Neural cell (in vitro differentiated cells): ENCODE measurements at regions not wholly inside any gene's neighbourhood (a gene's known extent, or its start where the extent isn't known, plus 50 kb on each side); places are given as distances from the start of the nearest gene placed in this dataset.

Source experiments
- H2AFZ ChIP-seq: fragments of 200-600, 300-800 bp; sonication (generic), shearing (Covaris generic); 2 replicates; pipeline ENCODE4 v1.6.0; 2014; ENCODE audit warnings: low read depth, mild to moderate bottlenecking, antibody characterized with exemption, low read length, moderate library complexity
- H3F3A ChIP-seq: fragments of 200-600 bp; shearing (Covaris generic); 2 replicates; pipeline ENCODE4 v1.6.1; 2016; ENCODE audit warnings: mild to moderate bottlenecking, moderate library complexity, mixed read lengths, antibody characterized with exemption, low read length; ENCODE audit not compliant: insufficient read depth, poor library complexity, severe bottlenecking
- H3K27ac ChIP-seq: fragments of 200-600, 300-800 bp; sonication (generic), shearing (Covaris generic); 2 replicates; pipeline ENCODE4 v1.5.1; 2014; ENCODE audit warnings: mild to moderate bottlenecking, low read length, moderate library complexity
- H3K27me3 ChIP-seq: fragments of 300-800, 200-600 bp; sonication (generic), shearing (Covaris generic); 2 replicates; pipeline ENCODE4 v1.6.0; 2014; ENCODE audit warnings: mild to moderate bottlenecking, low read depth, low read length, moderate library complexity; ENCODE audit not compliant: insufficient read depth
- H3K36me3 ChIP-seq: fragments of 300-800, 200-600 bp; sonication (generic), shearing (Covaris generic); 2 replicates; pipeline ENCODE4 v1.5.1; 2014; ENCODE audit warnings: mild to moderate bottlenecking, antibody characterized with exemption, low read length, moderate library complexity; ENCODE audit not compliant: insufficient read depth
- H3K4me2 ChIP-seq: fragments of 300-800, 200-600 bp; sonication (generic), shearing (Covaris generic); 2 replicates; pipeline ENCODE4 v1.6.0; 2014; ENCODE audit warnings: mild to moderate bottlenecking, low read length
- H3K4me3 ChIP-seq: fragments of 300-800, 200-600 bp; sonication (generic), shearing (Covaris generic); 2 replicates; pipeline ENCODE4 v1.5.1; 2014; ENCODE audit warnings: mild to moderate bottlenecking, low read length, moderate library complexity
- H3K79me2 ChIP-seq: fragments of 200-600 bp; shearing (Covaris generic); replicated peaks from 2 replicates; pipeline ENCODE4 v1.6.0; 2014; ENCODE audit warnings: mild to moderate bottlenecking, low read length, moderate library complexity; ENCODE audit not compliant: insufficient read depth
- H3K9ac ChIP-seq: fragments of 300-800, 200-600 bp; sonication (generic), shearing (Covaris generic); 2 replicates; pipeline ENCODE4 v1.6.1; 2016; ENCODE audit warnings: mild to moderate bottlenecking, low read length, mixed read lengths
- H3K9me2 ChIP-seq: fragments of 200-600 bp; shearing (Covaris generic); 2 replicates; pipeline ENCODE4 v1.6.1; 2016; ENCODE audit warnings: mild to moderate bottlenecking, low read length, mixed read lengths; ENCODE audit not compliant: insufficient read depth
- H3K9me3 ChIP-seq: fragments of 200-600, 300-800 bp; sonication (generic), shearing (Covaris generic); 2 replicates; pipeline ENCODE4 v1.6.1; 2016; ENCODE audit warnings: mild to moderate bottlenecking, mixed run types, low read length, moderate library complexity, mixed read lengths
- H4K20me1 ChIP-seq: fragments of 200-600 bp; shearing (Covaris generic); 2 replicates; pipeline ENCODE4 v1.6.1; 2016; ENCODE audit warnings: mild to moderate bottlenecking, mixed run types; ENCODE audit not compliant: insufficient read depth
- CTCF ChIP-seq: fragments of 450-650 bp; IDR thresholded peaks from 2 replicates; pipeline ENCODE4 v1.5.1; 2014; ENCODE audit warnings: antibody characterized with exemption, mild to moderate bottlenecking, moderate library complexity; ENCODE audit not compliant: poor library complexity, severe bottlenecking
- EP300 ChIP-seq: fragments of 450-650 bp; conservative IDR thresholded peaks from 2 replicates; pipeline ENCODE4 v1.6.1; 2014; ENCODE audit warnings: antibody characterized with exemption, mild to moderate bottlenecking, moderate library complexity; ENCODE audit not compliant: poor library complexity, severe bottlenecking
- EZH2 ChIP-seq: fragments of 200-600, 300-800 bp; shearing (Covaris generic), sonication (generic); IDR thresholded peaks from 2 replicates; pipeline ENCODE4 v1.6.1; 2014; ENCODE audit warnings: antibody characterized with exemption, low read length, borderline replicate concordance, mild to moderate bottlenecking; ENCODE audit not compliant: insufficient read depth, poor library complexity, severe bottlenecking
- MXI1 ChIP-seq: fragments of 450-650 bp; conservative IDR thresholded peaks from 2 replicates; pipeline ENCODE4 v1.6.1; 2014; ENCODE audit warnings: antibody characterized with exemption, mild to moderate bottlenecking; ENCODE audit not compliant: poor library complexity, severe bottlenecking
- POLR2AphosphoS5 ChIP-seq: IDR thresholded peaks from 2 replicates; pipeline ENCODE4 v1.6.1; 2012
- RAD21 ChIP-seq: fragments of 450-650 bp; conservative IDR thresholded peaks from 2 replicates; pipeline ENCODE4 v1.6.1; 2014; ENCODE audit warnings: antibody characterized with exemption, mild to moderate bottlenecking, moderate library complexity
- SMC3 ChIP-seq: fragments of 450-650 bp; conservative IDR thresholded peaks from 2 replicates; pipeline ENCODE4 v1.6.1; 2014; ENCODE audit warnings: antibody characterized with exemption, mild to moderate bottlenecking, moderate library complexity; ENCODE audit not compliant: poor library complexity
- TAF1 ChIP-seq: IDR thresholded peaks from 2 replicates; pipeline ENCODE4 v1.6.1; 2012; ENCODE audit warnings: low read depth
- TF ChIP-seq, protein P1 (sequence below): IDR thresholded peaks from 2 replicates; pipeline ENCODE4 v1.6.1; 2012; ENCODE audit warnings: borderline replicate concordance

DNA sequence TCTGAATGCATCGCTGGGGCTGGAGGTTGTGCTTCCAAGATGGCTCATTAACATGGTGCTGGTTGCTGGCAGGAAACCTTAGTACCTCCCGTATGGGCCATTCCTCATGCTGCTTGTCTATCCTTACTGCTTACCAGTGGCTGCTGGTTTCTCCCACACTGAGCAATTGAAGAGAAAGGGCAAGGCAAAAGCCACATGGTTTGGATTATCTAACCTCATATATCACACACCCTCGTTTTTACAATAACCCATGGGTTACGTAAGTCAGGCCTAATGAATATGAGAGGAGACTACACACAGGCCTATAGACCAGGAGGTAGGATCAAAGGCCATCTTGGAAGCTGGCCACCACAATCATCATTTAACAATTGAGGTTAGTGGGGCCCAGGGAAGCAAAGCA, 141.8 kb upstream of the EDNRA start:
- no peak overlapping the region for H3K9ac ChIP-seq

DNA sequence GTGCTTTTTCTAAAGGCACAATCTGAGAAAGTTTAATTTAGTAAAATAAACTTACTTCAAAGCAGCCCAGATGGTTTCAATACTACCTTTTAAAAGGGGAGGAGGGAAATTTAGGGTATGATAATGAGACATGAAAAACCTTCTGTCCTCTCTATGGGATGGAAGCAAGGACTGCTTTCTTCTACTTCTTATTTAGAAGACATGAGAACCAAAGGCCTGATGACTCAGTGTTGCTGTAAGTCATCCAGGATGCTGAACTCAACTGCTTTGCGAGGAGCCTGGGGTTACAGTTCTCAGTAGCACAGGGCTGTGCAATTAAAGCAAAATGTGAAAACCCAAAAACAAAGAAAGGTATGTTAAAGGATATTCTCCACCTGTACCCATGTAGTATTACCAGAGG, 140.8 kb upstream of the EDNRA start:
- Histone ChIP-seq H3K9me2 (no peaks in the 10 kb centered on the region), H3K27ac (no peak overlapping the region), H4K20me1 (no peaks in the 10 kb centered on the region), H2AFZ (no peak overlapping the region), H3K9ac (no peak overlapping the region), H3F3A (no peaks in the 10 kb centered on the region), H3K4me3 (no peak overlapping the region), H3K36me3 (no peaks in the 10 kb centered on the region), H3K27me3 (no peaks in the 10 kb centered on the region), H3K4me2 (no peak overlapping the region), H3K9me3 (no peaks in the 10 kb centered on the region), H3K79me2 (no peaks in the 10 kb centered on the region)
- no peak for TF ChIP-seq CTCF
- TF ChIP-seq POLR2AphosphoS5: no peak
- TF ChIP-seq MXI1: no peak
- TF ChIP-seq EP300: no peak
- TF ChIP-seq TAF1: no peak
- TF ChIP-seq SMC3: no peak
- TF ChIP-seq, protein P1, sequence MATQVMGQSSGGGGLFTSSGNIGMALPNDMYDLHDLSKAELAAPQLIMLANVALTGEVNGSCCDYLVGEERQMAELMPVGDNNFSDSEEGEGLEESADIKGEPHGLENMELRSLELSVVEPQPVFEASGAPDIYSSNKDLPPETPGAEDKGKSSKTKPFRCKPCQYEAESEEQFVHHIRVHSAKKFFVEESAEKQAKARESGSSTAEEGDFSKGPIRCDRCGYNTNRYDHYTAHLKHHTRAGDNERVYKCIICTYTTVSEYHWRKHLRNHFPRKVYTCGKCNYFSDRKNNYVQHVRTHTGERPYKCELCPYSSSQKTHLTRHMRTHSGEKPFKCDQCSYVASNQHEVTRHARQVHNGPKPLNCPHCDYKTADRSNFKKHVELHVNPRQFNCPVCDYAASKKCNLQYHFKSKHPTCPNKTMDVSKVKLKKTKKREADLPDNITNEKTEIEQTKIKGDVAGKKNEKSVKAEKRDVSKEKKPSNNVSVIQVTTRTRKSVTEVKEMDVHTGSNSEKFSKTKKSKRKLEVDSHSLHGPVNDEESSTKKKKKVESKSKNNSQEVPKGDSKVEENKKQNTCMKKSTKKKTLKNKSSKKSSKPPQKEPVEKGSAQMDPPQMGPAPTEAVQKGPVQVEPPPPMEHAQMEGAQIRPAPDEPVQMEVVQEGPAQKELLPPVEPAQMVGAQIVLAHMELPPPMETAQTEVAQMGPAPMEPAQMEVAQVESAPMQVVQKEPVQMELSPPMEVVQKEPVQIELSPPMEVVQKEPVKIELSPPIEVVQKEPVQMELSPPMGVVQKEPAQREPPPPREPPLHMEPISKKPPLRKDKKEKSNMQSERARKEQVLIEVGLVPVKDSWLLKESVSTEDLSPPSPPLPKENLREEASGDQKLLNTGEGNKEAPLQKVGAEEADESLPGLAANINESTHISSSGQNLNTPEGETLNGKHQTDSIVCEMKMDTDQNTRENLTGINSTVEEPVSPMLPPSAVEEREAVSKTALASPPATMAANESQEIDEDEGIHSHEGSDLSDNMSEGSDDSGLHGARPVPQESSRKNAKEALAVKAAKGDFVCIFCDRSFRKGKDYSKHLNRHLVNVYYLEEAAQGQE: no peak
- TF ChIP-seq RAD21: no peak
- no peak for TF ChIP-seq EZH2

More for the DNA sequence above, 141.8 kb upstream of the EDNRA start:
- no peak overlapping the region for H3K27ac ChIP-seq
- H2AFZ ChIP-seq: no peak overlapping the region
- TF ChIP-seq RAD21 (no peak), SMC3 (no peak), EZH2 (no peak), TAF1 (no peak), POLR2AphosphoS5 (no peak), EP300 (no peak)
- TF ChIP-seq, protein P1: no peak
- no peaks in the 10 kb centered on the region for H3K79me2 ChIP-seq
- H3K9me2 ChIP-seq: no peaks in the 10 kb centered on the region
- H3K4me3 ChIP-seq: no peak overlapping the region
- no peaks in the 10 kb centered on the region for H3F3A ChIP-seq
- no peaks in the 10 kb centered on the region for H3K9me3 ChIP-seq
- no peaks in the 10 kb centered on the region for H4K20me1 ChIP-seq
- H3K36me3 ChIP-seq: no peaks in the 10 kb centered on the region
- H3K4me2 ChIP-seq: no peak overlapping the region
- no peaks in the 10 kb centered on the region for H3K27me3 ChIP-seq
